Epithelial cell of proximal tubule (primary cell): ENCODE measurements at regions not wholly inside any gene's neighbourhood (a gene's known extent, or its start where the extent isn't known, plus 50 kb on each side); places are given as distances from the start of the nearest gene placed in this dataset.

Experiments used
- DNase-seq: peaks from one replicate; pipeline ENCODE4 v3.0.0-alpha.2; 2011; ENCODE audit warnings: low read depth
- H3K4me3 ChIP-seq: 2 replicates; pipeline ENCODE4 v1.5.1; 2011; ENCODE audit warnings: low read depth, mild to moderate bottlenecking, low read length
- CTCF ChIP-seq: conservative IDR thresholded peaks from 2 replicates; pipeline ENCODE4 v1.5.1; 2012; ENCODE audit warnings: low read depth, mild to moderate bottlenecking, low read length

DNA sequence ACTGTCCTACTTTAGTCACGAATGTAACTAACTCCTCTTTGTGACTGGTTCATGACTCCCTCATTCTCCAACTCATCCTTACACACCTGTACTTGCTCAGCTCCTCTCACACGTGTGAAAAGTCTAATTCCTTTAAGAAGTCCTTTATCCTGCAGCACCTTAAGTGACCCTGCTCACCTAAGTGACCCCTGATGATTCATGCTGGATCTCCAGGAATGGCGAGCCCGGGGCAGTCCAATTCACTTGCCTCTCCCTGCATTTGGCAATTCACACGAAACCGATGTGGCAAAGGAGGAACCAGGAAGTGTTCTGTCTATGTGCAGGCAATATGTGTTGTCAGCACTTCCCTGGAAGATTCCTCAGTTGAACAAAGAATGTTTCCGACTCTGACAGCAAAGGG is 189.8 kb upstream of the NABP1 start:
- H3K4me3 ChIP-seq: no peak overlapping the region
- TF ChIP-seq CTCF: no peak
- DNase-seq: no peak

- no peak for DNase-seq
- no peak for TF ChIP-seq CTCF
- no peak overlapping the region for H3K4me3 ChIP-seq
Measured at GRCh38 chr2:191489177-191489576, 188.8 kb upstream of the NABP1 start.

DNA sequence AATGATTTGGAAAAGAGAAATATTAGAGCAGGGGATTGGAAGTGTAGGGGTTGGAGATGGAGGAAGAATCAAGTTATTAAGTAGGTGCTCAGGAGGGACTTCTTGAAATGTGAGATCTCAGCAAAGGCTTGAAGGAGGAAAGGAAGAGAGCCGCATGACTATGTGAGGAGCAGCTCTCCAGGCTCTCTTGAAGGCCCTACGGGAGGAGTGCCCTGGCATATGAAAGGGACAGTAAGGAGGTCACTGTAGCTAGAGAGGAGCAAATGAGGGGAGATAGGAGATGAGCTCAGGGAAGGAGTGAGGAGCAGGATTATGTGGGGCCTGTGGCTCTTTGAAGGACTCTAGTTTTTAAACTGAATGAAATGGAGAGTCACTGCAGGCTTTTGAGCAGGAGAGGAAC is 181.1 kb upstream of the NABP1 start:
- H3K4me3 ChIP-seq: no peak overlapping the region
- DNase-seq: no peak
- no peak for TF ChIP-seq CTCF

- DNase-seq: no peak
- no peak overlapping the region for H3K4me3 ChIP-seq
- TF ChIP-seq CTCF: no peak
Measured at GRCh38 chr2:191497822-191498221, 180.1 kb upstream of the NABP1 start.

GRCh38 chr2:191499050-191499449 is 178.9 kb upstream of the NABP1 start:
- no peak overlapping the region for H3K4me3 ChIP-seq
- DNase-seq: no peak
- no peak for TF ChIP-seq CTCF

GRCh38 chr2:191499874-191500565 is 177.9 kb upstream of the NABP1 start:
- no peak overlapping the region for H3K4me3 ChIP-seq
- DNase-seq: no peak
- no peak for TF ChIP-seq CTCF

DNA sequence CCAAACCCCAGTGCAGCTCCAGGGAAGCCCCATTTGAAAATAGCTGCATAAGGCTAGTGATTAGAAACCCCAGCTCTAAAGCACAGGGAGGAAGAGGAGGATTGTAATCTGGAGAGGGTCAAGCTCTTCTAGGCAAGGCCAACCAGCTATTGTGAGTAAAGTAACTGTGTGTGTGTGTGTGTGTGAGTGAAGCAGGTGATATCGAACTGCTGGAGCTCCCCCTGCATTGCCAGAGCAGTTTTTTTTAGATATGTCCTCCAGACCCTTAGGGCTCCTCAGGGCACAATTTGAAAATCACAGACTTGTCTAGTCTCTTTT is 177.4 kb upstream of the NABP1 start:
- DNase-seq: no peak
- no peak overlapping the region for H3K4me3 ChIP-seq
- TF ChIP-seq CTCF: no peak
